ENCODE measurements at regions not wholly inside any gene's neighbourhood (a gene's known extent, or its start where the extent isn't known, plus 50 kb on each side); places are given as distances from the start of the nearest gene placed in this dataset.

DNA sequence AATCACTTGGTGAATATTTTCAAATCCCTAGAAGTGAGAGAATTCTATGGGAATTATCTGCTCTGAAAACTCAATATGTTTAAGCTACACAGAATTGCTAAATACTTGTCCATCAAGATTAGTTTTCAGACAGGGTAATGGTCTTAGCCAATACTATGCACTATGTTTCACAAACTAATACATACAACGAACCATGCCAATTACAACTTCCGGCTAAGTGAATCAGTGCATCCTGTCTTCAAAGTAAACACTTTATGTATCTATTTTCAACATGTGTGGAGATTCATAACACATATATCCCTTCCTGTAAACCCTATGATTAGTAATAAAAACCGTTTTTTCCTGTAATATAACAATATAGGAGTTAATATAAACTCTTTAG, 181.5 kb downstream of the POSTN start:
- CTCF ChIA-PET: no interaction called here
- Histone ChIP-seq H3K9me3 (ENCODE audit: control insufficient read depth, insufficient read depth, low read length) (no peaks in the 10 kb centered on the region), H3K27ac (ENCODE audit: low read depth, low read length) (no peak overlapping the region), H3K27me3 (ENCODE audit: control insufficient read depth, insufficient read depth, low read length) (no peaks in the 10 kb centered on the region), H3K4me3 (ENCODE audit: low read depth, low read length) (no peak overlapping the region)
- POLR2A ChIA-PET: no interaction called here
- DNase-seq (ENCODE audit: low read depth, low spot score): no peak
- TF ChIP-seq, protein P1, sequence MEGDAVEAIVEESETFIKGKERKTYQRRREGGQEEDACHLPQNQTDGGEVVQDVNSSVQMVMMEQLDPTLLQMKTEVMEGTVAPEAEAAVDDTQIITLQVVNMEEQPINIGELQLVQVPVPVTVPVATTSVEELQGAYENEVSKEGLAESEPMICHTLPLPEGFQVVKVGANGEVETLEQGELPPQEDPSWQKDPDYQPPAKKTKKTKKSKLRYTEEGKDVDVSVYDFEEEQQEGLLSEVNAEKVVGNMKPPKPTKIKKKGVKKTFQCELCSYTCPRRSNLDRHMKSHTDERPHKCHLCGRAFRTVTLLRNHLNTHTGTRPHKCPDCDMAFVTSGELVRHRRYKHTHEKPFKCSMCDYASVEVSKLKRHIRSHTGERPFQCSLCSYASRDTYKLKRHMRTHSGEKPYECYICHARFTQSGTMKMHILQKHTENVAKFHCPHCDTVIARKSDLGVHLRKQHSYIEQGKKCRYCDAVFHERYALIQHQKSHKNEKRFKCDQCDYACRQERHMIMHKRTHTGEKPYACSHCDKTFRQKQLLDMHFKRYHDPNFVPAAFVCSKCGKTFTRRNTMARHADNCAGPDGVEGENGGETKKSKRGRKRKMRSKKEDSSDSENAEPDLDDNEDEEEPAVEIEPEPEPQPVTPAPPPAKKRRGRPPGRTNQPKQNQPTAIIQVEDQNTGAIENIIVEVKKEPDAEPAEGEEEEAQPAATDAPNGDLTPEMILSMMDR (IDR thresholded peaks at IDR 0.05; ENCODE audit: low read depth, low read length): no peak

DNA sequence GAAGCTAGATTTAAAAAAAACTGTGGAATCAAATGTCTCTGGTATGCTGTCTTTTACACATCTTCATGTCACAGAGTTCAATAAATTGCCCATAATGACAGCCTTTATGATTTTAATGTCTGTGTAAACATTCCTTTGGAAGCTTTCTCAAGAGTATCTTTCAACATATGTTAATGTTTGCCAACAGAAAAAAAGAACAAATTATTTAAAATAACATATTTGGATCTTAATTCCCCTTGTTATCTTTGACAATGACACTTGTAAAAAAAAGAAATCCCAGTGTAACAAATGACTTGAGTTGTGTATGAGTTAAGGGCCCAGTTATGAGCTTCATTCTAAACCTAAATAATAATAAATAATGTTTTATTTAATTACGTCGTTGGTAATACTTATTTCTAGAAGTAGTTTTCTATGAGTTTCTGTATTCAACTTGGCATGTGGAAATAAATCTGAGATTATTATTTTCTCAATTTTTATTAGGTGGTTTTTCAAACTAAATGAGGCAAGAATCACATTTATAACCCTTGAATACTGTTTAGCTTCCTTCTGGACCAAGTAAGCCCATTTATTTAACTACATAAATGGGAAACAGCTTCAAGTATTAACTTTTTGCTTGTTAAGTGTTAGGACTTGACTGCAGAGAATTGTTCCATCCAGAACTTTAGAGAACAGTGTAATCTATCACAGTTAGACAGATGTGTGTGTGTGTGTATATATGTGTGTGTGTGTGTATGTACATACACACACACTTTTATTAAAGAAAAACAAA, 182.1 kb downstream of the POSTN start:
- POLR2A ChIA-PET: interaction anchor here (0.7 kb wide), 1 partner anchor 98 kb away, joined by 3 read pairs; no protein-coding TSS in a partner anchor
- no peak for DNase-seq (ENCODE audit: low read depth, low spot score)
- no peaks in the 10 kb centered on the region for H3K27me3 ChIP-seq (ENCODE audit: control insufficient read depth, insufficient read depth, low read length)
- H3K27ac ChIP-seq (ENCODE audit: low read depth, low read length): no peak overlapping the region
- H3K4me3 ChIP-seq (ENCODE audit: low read depth, low read length): no peak overlapping the region
- H3K9me3 ChIP-seq (ENCODE audit: control insufficient read depth, insufficient read depth, low read length): no peaks in the 10 kb centered on the region
- TF ChIP-seq, protein P1 (IDR thresholded peaks at IDR 0.05; ENCODE audit: low read depth, low read length): no peak
- CTCF ChIA-PET: no interaction called here

DNA sequence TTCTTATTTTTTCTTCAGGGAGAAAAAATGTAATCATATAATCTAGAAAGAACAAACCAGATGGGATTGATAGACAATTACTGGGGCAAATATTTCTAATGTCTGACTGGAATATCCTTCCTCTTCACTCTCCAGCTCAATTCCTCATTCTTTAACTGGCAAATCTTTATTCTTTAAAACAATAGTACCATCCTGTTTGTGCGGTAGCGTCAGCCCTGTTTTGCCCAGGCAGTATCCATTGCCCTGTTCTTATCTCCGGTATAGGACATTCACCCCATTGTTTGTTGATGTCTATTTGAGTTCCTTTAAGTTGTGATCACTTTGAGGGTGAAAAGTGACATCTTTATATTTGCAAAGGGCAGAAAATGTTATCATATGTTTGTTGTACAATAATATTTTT, 185.4 kb downstream of the POSTN start:
- no peak for DNase-seq (ENCODE audit: low read depth, low spot score)
- no peaks in the 10 kb centered on the region for H3K27me3 ChIP-seq (ENCODE audit: control insufficient read depth, insufficient read depth, low read length)
- ChIA-PET CTCF (interaction anchor here (1.3 kb wide), 1 partner anchor 8 kb away, joined by 3 read pairs; no protein-coding TSS in a partner anchor), POLR2A (no interaction called here)
- H3K9me3 ChIP-seq (ENCODE audit: control insufficient read depth, insufficient read depth, low read length): no peaks in the 10 kb centered on the region
- no peak overlapping the region for H3K27ac ChIP-seq (ENCODE audit: low read depth, low read length)
- TF ChIP-seq, protein P1 (IDR thresholded peaks at IDR 0.05; ENCODE audit: low read depth, low read length): no peak
- H3K4me3 ChIP-seq (ENCODE audit: low read depth, low read length): no peak overlapping the region

DNA sequence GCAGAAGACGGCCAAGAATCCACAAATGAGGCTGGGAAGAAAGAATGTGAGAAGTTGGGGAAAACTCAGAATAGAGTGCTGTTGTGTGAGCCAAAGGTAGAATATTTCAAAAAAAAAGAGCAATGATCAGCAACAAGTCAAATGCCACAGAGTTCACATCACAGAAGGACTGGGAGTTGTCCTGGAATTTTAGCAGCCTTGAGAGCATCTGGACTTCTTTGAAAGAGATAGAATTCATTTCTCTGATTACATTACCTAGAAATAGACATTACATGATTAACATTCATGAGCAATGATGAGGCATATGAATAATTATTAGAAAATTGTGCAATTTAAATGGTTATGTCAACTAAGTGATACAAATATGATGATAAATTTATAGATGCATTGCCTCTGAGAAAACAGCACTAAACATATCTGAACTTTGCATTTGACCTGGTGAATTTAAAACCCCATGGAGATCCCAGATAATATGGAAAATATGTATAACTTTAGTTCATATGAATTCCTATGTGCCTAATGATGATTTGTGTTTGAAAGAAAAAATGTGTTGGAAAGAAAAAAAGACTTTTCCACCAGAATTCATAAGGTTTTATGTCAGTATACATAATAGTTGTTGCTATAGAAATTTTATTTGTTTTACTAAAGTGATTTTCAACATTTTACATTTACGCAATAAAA, 186.2 kb downstream of the POSTN start:
- H3K27ac ChIP-seq (ENCODE audit: low read depth, low read length): peak overlapping the region; percentile 34
- no peak overlapping the region for H3K4me3 ChIP-seq (ENCODE audit: low read depth, low read length)
- H3K27me3 ChIP-seq (ENCODE audit: control insufficient read depth, insufficient read depth, low read length): no peaks in the 10 kb centered on the region
- H3K9me3 ChIP-seq (ENCODE audit: control insufficient read depth, insufficient read depth, low read length): no peaks in the 10 kb centered on the region
- POLR2A ChIA-PET: no interaction called here
- CTCF ChIA-PET: interaction anchor here (1.3 kb wide), 1 partner anchor 8 kb away, joined by 3 read pairs; no protein-coding TSS in a partner anchor
- TF ChIP-seq, protein P1 (IDR thresholded peaks at IDR 0.05; ENCODE audit: low read depth, low read length): no peak
- peak; percentile 23 for DNase-seq (ENCODE audit: low read depth, low spot score)

DNA sequence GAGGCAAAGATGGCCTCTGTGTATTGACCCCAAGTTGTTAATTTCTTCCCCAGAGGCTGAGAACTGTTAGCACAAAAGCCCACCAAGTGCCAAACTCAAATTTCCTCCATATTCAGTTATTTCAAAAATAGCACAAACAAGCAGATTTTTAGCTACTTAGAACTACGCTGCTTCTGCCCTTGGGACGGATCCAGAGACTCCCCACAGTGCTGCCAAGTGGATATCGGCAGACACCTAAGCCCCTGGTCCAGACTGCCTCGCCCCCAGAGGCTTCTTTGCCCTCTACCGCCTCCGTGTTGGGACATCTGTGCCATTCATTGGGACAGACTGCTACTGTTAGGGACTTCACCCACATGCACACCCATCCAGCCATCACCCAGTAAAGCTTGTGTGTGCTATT, 188.3 kb downstream of the POSTN start:
- TF ChIP-seq, protein P1 (IDR thresholded peaks at IDR 0.05; ENCODE audit: low read depth, low read length): no peak
- Histone ChIP-seq H3K27ac (ENCODE audit: low read depth, low read length) (no peak overlapping the region), H3K4me3 (ENCODE audit: low read depth, low read length) (no peak overlapping the region), H3K9me3 (ENCODE audit: control insufficient read depth, insufficient read depth, low read length) (no peaks in the 10 kb centered on the region), H3K27me3 (ENCODE audit: control insufficient read depth, insufficient read depth, low read length) (no peaks in the 10 kb centered on the region)
- POLR2A ChIA-PET: no interaction called here
- no peak for DNase-seq (ENCODE audit: low read depth, low spot score)
- CTCF ChIA-PET: no interaction called here
